H4 (cell line): ENCODE measurements at regions not wholly inside any gene's neighbourhood (a gene's known extent, or its start where the extent isn't known, plus 50 kb on each side); places are given as distances from the start of the nearest gene placed in this dataset.
"Not testable (repeated sequence)": the region's sequence is repeated elsewhere in the genome, so short reads cannot be mapped to it uniquely, and the experiment has no call there.

ENCODE experiments used
- DNase-seq: peaks from one replicate; pipeline ENCODE4 v3.0.0-alpha.2; 2015; ENCODE audit warnings: low spot score

DNA sequence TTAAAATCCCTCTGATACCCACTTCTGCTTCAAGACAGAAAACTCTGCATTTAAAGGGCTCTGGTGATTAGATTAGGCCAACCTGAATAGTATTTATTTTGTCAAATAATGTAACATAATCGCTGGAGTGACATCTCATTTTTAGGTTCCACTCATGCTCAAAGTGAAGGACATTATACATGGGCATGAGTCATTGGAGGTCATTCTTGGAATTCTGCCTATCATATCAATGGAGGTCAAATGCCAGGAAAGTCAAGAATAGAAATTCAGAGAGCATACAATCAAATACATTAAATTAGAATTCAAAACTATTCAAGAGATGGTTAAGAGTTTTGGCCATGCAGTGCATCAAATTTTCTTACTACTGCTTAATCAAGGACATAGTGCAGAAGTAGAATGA is 50.8 kb upstream of the PRSS1 start:
- no peak for DNase-seq

DNA sequence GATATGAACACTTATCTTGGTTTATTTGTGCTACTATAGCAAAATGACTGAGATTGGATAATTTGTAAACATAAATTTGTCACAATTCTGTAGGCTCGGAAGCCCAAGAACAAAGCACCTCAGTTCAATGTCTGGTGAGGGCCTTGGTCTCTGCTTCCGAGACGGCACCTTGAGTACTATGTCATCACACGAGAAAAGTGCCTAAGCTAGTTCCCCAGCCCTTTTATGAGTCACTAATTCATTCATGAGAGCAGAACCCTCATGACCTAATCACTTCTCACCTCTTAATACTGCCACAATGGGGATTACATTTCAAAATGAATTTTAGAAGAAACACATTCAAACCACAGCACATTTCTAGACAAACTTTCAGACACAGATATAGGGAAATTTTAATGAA is 52.0 kb upstream of the PRSS1 start:
- no peak for DNase-seq

DNA sequence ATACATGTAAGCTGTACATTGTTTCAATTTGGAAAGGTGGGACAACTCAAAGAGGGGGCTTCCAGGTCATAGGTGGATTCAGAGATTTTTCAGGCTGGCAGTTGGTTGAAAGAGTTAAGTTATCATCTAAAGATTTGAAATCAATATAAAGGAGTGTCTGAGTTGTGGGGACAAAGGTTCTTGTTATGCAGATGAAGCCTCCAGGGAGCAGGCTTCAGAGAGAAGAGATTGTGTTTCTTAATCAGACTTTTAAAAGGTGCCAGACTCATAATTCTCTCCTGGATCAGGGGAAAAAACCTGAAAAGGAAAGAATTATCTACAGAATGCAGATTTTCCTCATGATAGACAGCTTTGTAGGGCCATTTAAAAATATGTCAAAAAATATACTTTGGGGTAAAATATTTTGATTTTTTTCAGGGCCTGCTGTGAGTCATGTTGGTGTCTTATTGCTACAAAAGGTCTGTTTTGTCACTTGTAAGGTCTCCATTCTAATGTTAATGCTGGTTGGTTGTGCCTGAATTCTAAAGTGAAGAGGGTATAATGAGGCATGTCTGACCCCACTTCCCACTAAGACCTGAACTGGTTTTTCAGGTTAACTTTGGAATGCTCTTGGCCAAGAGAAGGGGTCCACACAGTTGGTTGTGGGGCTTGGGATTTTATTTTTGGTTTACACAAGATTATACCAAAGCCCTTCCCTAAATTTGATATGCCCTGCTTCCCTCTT is 52.7 kb upstream of the PRSS1 start:
- no peak for DNase-seq

GRCh38 chr7:142693911-142694310 is 55.4 kb upstream of the PRSS1 start:
- DNase-seq, result no peak

- no peak for DNase-seq
Measured at GRCh38 chr7:142690554-142691182, 58.6 kb upstream of the PRSS1 start.

GRCh38 chr7:142689439-142690120 is 59.7 kb upstream of the PRSS1 start:
- DNase-seq, result no peak

DNA sequence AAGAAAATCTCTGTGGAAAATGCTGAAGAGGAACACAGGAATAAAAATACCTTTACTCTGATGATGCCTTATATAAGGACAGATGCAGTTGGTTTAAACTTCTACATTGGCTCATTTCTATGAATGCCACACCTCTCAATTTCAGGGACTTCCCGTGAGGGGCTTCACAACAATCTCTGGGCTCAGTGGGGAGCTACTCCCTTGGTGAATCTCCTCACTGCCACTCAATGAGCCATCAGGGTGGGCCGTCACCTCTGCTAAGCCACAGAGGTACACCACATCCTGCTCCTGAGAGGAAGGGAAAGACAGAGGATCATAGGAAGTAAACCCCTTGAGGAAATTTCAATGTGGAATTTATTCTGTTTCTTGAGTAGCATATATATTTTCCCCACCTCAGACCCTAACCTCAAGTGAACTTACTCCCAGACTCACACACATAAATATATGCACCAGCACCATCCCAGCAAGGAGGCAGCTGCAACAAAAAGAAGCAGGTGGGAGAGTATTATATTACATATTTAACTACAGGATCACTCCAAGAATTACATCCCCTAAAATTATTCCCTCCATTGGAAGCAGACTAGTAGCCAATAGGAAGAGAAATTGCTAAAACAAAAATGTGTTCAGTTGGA is 63.3 kb upstream of the PRSS1 start:
- no peak for DNase-seq

DNA sequence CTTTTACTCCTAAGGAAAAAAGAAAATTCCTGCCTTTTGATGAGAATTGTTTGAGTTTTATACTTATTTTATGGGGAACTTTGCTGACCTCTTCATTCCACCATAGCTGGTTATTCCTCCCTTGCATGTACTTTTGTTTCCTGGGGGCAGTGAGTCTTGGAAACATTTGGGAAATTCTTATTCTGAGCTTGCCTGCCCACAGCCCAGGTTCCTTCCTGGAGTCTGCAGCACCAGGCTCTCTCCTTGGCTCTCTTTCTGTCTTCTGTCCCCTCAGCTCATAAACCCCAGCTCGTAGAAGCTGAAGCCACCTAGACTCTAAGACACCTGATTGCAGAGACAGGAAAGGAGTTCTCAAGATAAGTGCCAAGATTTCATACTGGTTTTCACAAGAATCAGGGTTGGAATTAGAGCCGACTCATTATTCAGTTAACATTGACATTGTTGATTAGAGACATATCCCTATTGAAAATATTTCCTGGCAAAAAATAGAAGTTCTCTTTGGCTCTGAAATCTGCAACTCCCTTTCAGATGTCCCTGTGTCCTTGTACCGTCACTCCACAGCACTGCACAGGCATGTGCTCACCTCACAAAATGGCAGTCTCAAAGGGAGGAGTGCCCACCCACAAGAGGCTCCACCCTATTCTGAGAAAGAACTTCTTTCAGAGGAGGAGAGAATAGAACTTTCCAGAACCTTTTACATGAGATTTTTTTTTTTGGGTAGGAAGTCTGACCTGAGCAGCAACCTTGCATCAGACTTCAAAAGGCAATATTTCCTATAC is 67.8 kb upstream of the PRSS1 start:
- DNase-seq, result no peak

- DNase-seq, result no peak
Measured at GRCh38 chr7:142671506-142671905, 77.8 kb upstream of the PRSS1 start.

GRCh38 chr7:142670511-142670910 is 78.8 kb upstream of the PRSS1 start:
- no peak for DNase-seq

GRCh38 chr7:142669074-142669654 is 80.1 kb upstream of the PRSS1 start:
- DNase-seq, result no peak

DNA sequence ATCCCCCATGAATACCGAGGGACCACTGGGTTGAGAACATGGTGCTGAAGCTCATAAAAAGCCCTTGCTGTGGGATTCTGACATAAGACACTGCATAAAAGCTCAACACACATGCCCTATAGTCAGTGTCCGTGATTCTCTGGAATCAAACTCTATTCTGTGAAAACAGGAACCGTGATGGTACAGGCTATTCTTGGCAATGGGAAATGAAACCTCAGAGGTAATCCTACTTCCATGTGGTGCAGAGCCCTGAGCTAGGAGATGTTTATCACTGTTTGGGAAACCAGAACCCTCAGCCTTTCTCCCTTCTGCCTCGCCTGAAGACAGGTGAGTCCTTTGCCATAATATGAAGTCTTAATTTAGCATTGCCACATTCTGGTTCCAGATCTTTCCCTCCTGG is 80.8 kb upstream of the PRSS1 start:
- no peak for DNase-seq

- no peak for DNase-seq
Measured at GRCh38 chr7:142657376-142657775, 91.9 kb upstream of the PRSS1 start.

- DNase-seq, result no peak
Measured at GRCh38 chr7:142654398-142654797, 94.9 kb upstream of the PRSS1 start.

DNA sequence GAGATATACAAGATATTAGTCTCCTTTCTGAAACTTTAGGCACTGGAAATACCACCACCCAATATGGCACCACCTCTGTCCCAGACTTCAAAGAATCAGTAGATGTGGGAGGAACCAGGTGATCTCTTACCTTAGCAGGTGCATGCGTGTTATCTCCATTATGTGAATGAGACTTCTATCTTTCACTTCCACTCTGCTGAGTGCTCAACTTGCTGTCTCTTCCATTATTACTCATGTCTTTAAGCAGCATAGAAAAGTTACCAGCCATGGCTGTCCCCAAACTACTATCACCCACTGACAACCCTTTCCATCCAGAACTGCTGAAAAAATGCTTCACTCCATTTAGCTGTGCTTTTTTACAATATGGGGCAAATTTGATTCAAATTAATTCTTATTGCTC is 101.5 kb upstream of the PRSS1 start:
- DNase-seq, result no peak

DNA sequence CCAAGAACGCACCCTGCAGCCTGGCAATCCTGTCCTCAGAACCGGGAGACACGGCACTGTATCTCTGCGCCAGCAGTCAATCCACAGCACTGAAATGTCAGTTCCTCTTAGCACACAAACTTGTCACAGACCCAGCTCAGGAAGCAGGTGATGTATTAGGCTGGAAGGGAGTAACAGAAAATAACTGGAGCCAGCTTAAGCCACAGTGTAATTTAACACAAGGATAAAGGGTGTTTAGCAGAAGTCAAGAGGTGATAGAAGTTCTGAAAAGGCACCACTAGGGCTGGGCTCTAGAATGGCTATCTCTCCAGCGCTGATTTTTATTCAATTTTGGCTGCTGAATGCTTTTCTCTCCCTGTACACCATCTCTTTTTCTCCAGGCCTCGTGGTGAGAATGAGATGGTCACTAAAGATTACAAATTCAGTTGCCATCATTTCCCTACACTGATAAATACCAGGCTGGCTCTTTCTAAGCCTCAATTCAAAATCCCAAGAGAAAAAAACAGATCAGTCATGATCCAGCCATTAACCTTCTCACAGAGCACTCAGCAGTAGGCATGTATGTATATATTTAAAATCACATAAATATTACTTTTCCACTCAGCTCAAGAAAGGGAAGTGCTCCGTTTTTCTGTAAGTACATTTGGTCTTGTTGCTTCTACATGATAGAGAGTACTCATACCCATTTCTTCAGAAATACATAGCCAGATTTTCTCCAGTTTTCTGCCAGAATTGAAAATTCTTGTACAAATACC is 102.7 kb upstream of the PRSS1 start:
- no peak for DNase-seq

GRCh38 chr7:142645777-142646176 is 103.5 kb upstream of the PRSS1 start:
- no peak for DNase-seq

GRCh38 chr7:142642316-142642715 is 107.0 kb upstream of the PRSS1 start:
- DNase-seq, result no peak

- not testable (repeated sequence) for DNase-seq
Measured at GRCh38 chr7:142641252-142641651, 108.0 kb upstream of the PRSS1 start.

- DNase-seq, result no peak
Measured at GRCh38 chr7:142638581-142638980, 110.7 kb upstream of the PRSS1 start.

DNA sequence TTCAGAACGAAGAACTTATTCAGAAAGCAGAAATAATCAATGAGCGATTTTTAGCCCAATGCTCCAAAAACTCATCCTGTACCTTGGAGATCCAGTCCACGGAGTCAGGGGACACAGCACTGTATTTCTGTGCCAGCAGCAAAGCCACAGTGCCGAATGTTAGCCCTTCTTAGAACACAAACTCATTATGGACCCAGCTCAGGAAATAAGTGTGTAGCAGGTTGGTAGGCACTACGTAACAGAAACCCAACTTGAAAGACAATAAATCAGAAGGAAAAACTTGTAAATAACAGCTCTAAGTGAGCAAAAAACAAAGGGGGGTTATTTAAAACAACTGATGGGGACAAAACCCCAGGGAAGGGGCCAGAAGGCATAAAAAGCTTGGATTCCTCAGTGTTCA is 112.0 kb upstream of the PRSS1 start:
- DNase-seq, result no peak
